Central memory CD4-positive, alpha-beta T cell (primary cell): ENCODE measurements at regions not wholly inside any gene's neighbourhood (a gene's known extent, or its start where the extent isn't known, plus 50 kb on each side); places are given as distances from the start of the nearest gene placed in this dataset.

Experiments used
- DNase-seq: peaks from one replicate; pipeline ENCODE4 v3.0.0; 2022

- DNase-seq: no peak
Measured at GRCh38 chr13:24012648-24013047, 115.3 kb upstream of the C1QTNF9B start.

GRCh38 chr13:24013189-24013588, 115.9 kb upstream of the C1QTNF9B start:
- no peak for DNase-seq

- DNase-seq: no peak
Measured at GRCh38 chr13:24016046-24016445, 118.7 kb upstream of the C1QTNF9B start.

DNA sequence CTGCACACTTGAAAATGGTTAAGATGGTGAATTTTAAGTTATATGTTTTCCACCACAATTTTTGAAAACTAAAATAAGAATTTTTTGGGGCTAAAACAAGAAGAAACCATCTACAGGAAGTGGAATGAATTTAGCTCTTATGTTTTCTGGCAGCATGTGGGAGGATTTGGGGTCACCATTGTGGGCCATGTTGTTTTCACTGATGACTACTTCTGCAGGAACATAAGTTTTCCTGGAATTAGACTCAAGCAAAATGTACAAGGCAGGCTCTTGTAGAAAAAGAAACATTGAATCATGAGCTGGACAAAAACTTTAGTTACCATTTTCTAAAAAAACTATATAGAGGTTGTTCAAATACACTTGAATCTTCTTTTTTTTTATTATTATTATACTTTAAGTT, 125.3 kb upstream of the C1QTNF9B start:
- DNase-seq: no peak

DNA sequence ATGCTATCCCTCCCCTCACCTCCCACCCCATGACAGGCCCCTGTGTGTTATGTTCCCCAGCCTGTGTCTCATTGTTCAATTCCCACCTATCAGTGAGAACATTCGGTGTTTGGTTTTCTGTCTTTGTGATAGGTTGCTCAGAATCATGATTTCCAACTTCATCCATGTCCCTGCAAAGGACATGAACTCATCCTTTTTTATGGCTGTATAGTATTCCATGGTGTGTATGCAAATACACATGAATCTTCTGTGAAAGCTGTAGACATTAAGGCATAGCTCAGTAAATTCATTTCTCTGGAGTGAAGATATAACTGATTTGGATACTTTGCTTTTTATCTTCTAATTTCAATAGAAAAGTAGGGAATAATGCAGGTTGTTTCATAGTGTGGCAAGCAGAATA, 125.8 kb upstream of the C1QTNF9B start:
- no peak for DNase-seq

- no peak for DNase-seq
Measured at GRCh38 chr13:24027494-24027893, 130.2 kb upstream of the C1QTNF9B start.

DNA sequence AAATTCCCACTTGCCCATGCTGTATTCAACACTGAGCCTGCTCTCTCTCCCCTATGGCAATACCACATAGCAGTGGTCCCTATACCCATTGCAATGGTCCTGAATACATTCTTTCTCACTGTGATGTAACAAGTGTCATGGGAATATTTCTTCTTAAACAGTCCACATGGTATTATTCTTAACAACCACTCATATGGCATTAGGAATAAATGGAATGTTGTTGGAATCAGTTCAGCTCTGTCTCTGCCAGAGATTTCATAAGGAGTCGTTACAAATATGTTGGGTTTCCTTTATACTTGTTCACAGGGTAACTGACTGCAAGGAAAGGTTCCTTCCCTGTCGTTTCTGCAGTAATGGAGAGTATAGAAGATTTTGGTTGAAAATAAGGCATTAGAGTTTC, 128.3 kb upstream of the SPATA13 start:
- DNase-seq: no peak

- no peak for DNase-seq
Measured at GRCh38 chr13:24032674-24033073, 127.8 kb upstream of the SPATA13 start.

DNA sequence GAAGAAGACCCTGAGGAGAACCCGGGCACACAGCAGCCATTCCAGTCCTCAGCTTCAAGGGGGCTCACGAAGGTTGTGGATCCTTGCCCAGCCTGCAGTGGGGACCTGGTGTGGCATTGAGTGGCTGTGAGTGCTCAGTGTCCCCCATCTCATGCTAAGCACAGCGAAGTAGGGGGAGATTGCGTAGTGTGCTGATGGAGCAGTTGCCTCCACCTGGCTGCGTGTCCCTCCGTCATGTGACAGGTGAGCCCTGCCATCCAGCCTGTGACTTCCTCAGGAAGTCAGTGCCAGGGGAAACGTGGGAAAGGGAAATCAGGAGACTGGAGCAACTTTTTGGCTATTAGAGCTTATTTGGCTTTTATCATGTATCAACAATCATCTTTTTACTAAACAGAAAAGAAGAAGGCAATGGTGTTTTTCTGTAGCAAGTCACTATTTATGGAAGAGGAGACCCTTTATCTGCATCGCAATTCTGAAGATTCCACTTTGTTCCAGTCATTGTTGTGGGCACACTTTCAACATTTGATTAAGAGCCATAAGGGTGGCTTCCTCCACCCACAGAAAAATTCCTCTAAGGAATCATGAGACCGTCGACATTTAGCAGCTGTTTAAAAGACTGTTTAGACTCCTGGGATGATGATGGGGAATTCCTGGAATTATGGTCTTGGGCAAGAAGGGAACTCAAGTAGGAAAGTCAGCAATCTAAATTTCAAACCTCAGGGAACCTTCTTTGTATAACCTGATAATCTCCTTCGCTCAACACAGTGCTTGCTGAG, 126.8 kb upstream of the SPATA13 start:
- DNase-seq: no peak

DNA sequence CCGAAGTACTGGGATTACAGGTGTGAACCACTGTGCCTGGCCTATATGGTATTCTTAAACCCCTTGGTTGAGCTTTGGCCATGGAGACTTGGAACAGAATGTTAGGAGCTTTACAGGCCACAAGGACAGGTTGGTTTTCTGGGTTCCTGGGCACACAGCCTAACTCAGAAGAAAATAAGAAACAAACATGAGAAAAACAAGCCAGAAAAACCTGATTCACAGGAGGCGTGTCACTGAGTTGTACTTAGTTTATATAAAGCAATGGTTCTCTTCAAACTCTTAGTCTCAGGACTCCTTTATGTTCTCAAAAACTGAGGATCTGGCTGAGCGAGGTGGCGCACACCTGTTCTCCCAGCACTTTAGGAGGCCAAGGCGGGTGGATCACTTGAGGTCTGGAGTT, 125.1 kb upstream of the SPATA13 start:
- DNase-seq: no peak

DNA sequence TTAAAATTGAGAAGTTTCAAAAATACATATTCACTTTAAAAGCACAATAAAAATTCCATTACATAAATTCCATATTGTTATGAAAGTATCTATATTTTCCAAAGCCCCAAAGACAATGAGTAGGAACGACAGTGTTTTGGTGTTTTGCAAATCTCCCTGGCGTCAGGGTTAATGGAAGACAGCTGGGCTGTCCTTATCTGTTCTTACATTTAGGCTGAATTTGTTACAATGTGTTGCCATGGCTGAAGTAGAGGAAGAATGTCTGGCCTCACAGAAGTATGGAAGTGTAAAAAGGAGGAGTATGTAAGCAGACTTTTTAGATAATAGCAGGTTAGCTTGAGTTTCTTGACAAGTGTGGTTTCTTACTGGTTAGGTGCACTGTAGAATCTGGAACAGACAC, 124.4 kb upstream of the SPATA13 start:
- DNase-seq: no peak

- DNase-seq: no peak
Measured at GRCh38 chr13:24038405-24038804, 122.1 kb upstream of the SPATA13 start.

GRCh38 chr13:24038841-24039330, 121.6 kb upstream of the SPATA13 start:
- DNase-seq: no peak

- no peak for DNase-seq
Measured at GRCh38 chr13:24039621-24040475, 120.7 kb upstream of the SPATA13 start.

DNA sequence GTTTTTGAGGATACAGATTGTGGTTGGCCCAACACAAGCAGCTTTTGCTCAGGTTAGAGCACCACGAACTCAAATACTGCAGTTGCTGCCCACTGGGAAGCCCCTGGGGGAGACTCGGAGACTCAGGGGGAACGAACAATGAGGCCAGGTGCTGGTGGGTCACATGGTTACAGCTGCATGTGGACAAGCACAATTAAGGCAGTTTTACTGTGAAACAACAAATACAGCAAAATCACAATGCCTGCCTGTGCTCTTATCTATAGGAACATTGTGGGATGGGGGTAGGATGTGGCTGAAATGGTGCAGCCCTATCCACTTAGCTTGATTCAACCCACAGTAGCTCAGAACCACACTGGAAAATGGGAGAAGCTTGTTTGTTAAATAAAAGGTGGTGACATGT, 119.7 kb upstream of the SPATA13 start:
- no peak for DNase-seq

DNA sequence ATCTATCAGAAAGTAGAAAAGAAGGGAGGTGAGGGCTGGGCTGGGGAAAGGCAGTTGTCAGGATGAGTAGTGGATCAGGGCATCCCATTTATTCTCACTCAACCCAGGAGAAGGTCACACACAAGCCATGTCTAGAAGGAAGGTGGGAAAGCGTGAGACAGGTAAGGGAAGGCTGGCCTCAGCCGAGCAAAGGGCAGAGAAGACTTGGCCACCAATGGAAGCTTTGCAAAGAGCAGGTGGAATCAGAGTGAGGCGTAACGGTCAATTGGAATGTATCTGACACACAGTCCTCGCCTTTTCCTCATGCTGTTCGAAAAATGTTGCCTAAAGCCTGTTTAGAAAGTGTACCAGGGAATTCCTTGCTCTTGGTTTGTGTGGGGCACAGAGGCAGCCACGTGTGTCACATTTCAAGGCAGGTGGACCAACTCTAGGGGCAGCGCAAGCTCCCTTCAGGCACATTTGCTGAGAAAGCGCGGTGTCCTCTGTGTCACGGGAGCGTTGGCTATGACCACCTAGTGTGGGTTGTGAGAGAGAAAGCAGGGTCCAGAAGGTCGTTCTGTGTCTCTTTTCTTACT, 118.8 kb upstream of the SPATA13 start:
- DNase-seq: no peak

DNA sequence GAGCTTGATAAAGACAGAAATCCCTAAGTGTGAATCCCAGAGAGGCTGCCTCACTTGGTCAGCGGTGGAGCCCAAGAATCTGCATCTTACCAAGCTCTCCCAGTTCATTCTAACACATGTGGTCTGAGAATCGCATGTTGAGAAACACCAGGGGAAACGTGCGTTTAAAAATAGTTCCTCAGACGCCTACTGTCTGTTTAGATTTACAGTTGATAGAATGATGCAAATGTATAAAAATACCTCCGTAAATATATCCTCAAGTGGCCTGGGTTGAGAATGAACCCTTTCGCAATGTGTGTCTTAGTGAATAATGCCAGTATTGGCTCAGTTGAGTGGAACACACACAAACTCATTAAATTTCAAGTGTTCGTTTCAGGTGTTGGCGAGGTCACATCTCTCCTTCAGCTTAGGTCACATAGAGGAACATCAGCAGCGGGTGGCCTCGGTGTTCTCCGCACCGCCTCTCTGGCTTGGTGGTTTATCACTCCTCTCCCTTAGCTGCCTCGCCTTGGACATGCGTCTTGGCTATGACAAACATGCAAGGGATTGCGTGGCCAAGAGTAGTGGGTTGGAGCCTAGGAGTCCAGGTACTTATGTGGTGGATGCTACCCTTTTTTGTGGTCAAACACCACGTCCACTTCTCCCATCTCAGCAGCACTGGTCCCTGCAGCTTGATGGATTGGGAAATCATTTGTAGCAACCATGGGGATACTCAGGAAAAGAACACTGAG, 117.6 kb upstream of the SPATA13 start:
- no peak for DNase-seq

- no peak for DNase-seq
Measured at GRCh38 chr13:24043590-24044350, 116.8 kb upstream of the SPATA13 start.

GRCh38 chr13:24045597-24045996, 114.9 kb upstream of the SPATA13 start:
- no peak for DNase-seq

- DNase-seq: no peak
Measured at GRCh38 chr13:24050292-24050711, 110.2 kb upstream of the SPATA13 start.

- no peak for DNase-seq
Measured at GRCh38 chr13:24050796-24051715, 109.5 kb upstream of the SPATA13 start.
